HepG2 (cell line): ENCODE measurements at regions not wholly inside any gene's neighbourhood (a gene's known extent, or its start where the extent isn't known, plus 50 kb on each side); places are given as distances from the start of the nearest gene placed in this dataset.

Experiments
- ATAC-seq: fragments of 200-7000 bp; cut with Tn5 transposase; 3 replicates; pipeline ENCODE4 v1.9.1; 2020; ENCODE audit warnings: mild to moderate bottlenecking, moderate library complexity
- BruUV-seq: library from RNA; stranded (reverse); fragments of 400-500 nt; replicated peaks from 2 replicates; lab custom pipeline; 2021; lab: Mats Ljungman, UMichigan
- CTCF ChIA-PET: fragments of 300-600 bp; formaldehyde crosslinking; extraction: SDS; loops from one replicate; lab custom pipeline; 2021; ENCODE audit warnings: low total read pairs, inconsistent platforms, low intra/inter-chr PET ratio; lab: Yijun Ruan, JAX
- POLR2A ChIA-PET: fragments of 350-600 bp; sonication (Branson Sonifier 250); formaldehyde crosslinking; loops from one replicate; lab custom pipeline; 2020; ENCODE audit warnings: antibody characterized with exemption, inconsistent platforms; lab: Yijun Ruan, JAX
- DNase-seq: peaks from one replicate; pipeline ENCODE4 v3.0.0-alpha.2; 2015; ENCODE audit warnings: low spot score
- FAIRE-seq: peaks from 3 replicates; lab custom pipeline; 2011; peaks lifted over from hg19 to GRCh38; lab: Jason Lieb, UNC
- H2AFZ ChIP-seq: one replicate; pipeline ENCODE4 v1.6.1; 2011; ENCODE audit warnings: low read length, inconsistent platforms
- H3K27ac ChIP-seq: fragments of 300-600 bp; 3 replicates; pipeline ENCODE4 v1.8.0; 2011; ENCODE audit warnings: mixed run types, mild to moderate bottlenecking, mixed read lengths, low read length, inconsistent platforms; ENCODE audit not compliant: insufficient read depth; ENCODE audit errors: extremely low read length
- H3K27me3 ChIP-seq, 2 experiments: fragments of 200-600 bp in 1 of 2; 2 replicates in 1 of 2; 3 replicates in 1 of 2; pipeline versions ENCODE4 v1.6.0 to v1.8.0; 2011; ENCODE audit warnings: low read length in 2 of 2, mild to moderate bottlenecking in 2 of 2, moderate library complexity in 2 of 2, inconsistent platforms in 1 of 2; ENCODE audit not compliant: insufficient read depth in 2 of 2, control insufficient read depth in 1 of 2
- H3K36me3 ChIP-seq, 2 experiments: fragments of 200-600 bp in 1 of 2; replicated peaks in 1 of 2; 2 replicates in 1 of 2; 3 replicates in 1 of 2; pipeline versions ENCODE4 v1.5.1 to v1.8.0; 2011; ENCODE audit warnings: low read length in 2 of 2, inconsistent platforms in 1 of 2; ENCODE audit not compliant: insufficient read depth in 2 of 2, control insufficient read depth in 1 of 2
- H3K4me1 ChIP-seq: 2 replicates; pipeline ENCODE4 v1.5.1; 2012; ENCODE audit warnings: low read length, inconsistent platforms; ENCODE audit not compliant: insufficient read depth
- H3K4me2 ChIP-seq: 2 replicates; pipeline ENCODE4 v1.6.0; 2011; ENCODE audit warnings: low read depth, low read length, inconsistent platforms
- H3K4me3 ChIP-seq, 3 experiments: fragments of 200-600 bp in 1 of 3; sonication (generic), shearing (Covaris generic) in 1 of 3; replicated peaks in 1 of 3; 2 replicates each; pipeline ENCODE4 v1.5.1; 2011 to 2016; ENCODE audit warnings: low read length in 3 of 3, inconsistent platforms in 2 of 3, low read depth in 2 of 3, mild to moderate bottlenecking in 2 of 3, control low read depth in 1 of 3, mixed read lengths in 1 of 3; ENCODE audit not compliant: insufficient read depth in 1 of 3
- H3K79me2 ChIP-seq: one replicate; pipeline ENCODE4 v1.6.1; 2011; ENCODE audit warnings: low read length, inconsistent platforms; ENCODE audit not compliant: insufficient read depth
- H3K9ac ChIP-seq: 2 replicates; pipeline ENCODE4 v1.6.0; 2011; ENCODE audit warnings: mild to moderate bottlenecking, low read depth, low read length, inconsistent platforms; ENCODE audit not compliant: insufficient read depth
- H3K9me3 ChIP-seq: 2 replicates; pipeline ENCODE4 v1.5.1; 2012; ENCODE audit warnings: mild to moderate bottlenecking, low read length
- H4K20me1 ChIP-seq: 2 replicates; pipeline ENCODE4 v1.6.0; 2011; ENCODE audit warnings: inconsistent platforms, mild to moderate bottlenecking, low read length, moderate library complexity; ENCODE audit not compliant: insufficient read depth
- BHLHE40 ChIP-seq: IDR thresholded peaks from 2 replicates; pipeline ENCODE4 v1.6.1; 2011; ENCODE audit warnings: low read length, improper control_type of control experiment
- ISX ChIP-seq: sonication (generic); formaldehyde crosslinking; conservative IDR thresholded peaks from 2 replicates; pipeline ENCODE4 v1.5.0; 2020; ENCODE audit warnings: missing genetic modification reagents
- PRPF4 ChIP-seq: fragments of 200-400 bp; formaldehyde crosslinking; IDR thresholded peaks from 2 replicates; pipeline ENCODE4 v1.6.1; 2016; ENCODE audit warnings: low read length, low read depth; ENCODE audit not compliant: poor library complexity, severe bottlenecking
- WGBS: methylation state at CpG from one replicate; pipeline ENCODE4 v1.1.6; 2017; ENCODE audit warnings: low lambda C conversion rate; 5-methylcytosine and 5-hydroxymethylcytosine counted together
- in situ Hi-C: cut with HindIII; loops from 2 replicates; pipeline ENCODE4 v1.10.0; 2017; ENCODE audit warnings: low pct_unique_long_range_greater_than_20kb; ENCODE audit not compliant: extremely low pct_ligation_motif_present
- intact Hi-C: fragments of 100-400 bp; cut with micrococcal nuclease; formaldehyde crosslinking; loops from one replicate; pipeline ENCODE4 v1.10.0; 2022; ENCODE audit not compliant: unreplicated experiment
- TF ChIP-seq, protein P1 (sequence below): sonication (generic); formaldehyde crosslinking; IDR thresholded peaks from 2 replicates; pipeline ENCODE4 v1.4.0; 2020; ENCODE audit warnings: missing genetic modification reagents

DNA sequence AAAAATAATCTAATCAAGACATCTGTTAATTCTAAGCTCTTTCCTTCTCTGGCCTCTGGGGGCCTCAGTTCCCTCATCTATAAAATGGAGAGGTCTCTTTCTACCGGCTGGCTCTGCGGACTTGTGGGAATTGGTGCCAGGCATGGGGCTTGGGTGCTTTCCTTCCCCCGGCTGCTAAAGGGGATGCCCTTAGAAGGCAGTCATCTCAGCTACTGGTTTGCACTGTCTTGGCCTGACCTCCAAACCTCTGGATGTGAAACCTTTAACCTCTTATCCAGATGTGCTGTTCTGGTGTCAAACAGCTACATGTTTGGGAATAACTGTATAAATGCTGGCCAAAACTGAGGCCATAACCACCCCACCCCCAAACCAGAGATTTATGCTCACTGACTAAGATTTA is 320.0 kb downstream of the RPS24 start:
- ATAC-seq (no peak), FAIRE-seq (no peak), DNase-seq (no peak)
- no peaks in the 10 kb centered on the region for H3K4me1 ChIP-seq
- TF ChIP-seq, protein P1, sequence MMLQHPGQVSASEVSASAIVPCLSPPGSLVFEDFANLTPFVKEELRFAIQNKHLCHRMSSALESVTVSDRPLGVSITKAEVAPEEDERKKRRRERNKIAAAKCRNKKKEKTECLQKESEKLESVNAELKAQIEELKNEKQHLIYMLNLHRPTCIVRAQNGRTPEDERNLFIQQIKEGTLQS = no peak
- no peak overlapping the region for H3K9ac ChIP-seq
- BruUV-seq = no TSS peak
- in situ Hi-C loops (no loop called here), intact Hi-C loops (no loop called here)
- ChIA-PET CTCF (no interaction called here), POLR2A (no interaction called here)
- no peak overlapping the region for H3K27ac ChIP-seq
- H4K20me1 ChIP-seq = no peaks in the 10 kb centered on the region
- H3K36me3 ChIP-seq = no peaks in the 10 kb centered on the region
- no peak overlapping the region for H3K4me3 ChIP-seq
- no peaks in the 10 kb centered on the region for H3K79me2 ChIP-seq
- no peaks in the 10 kb centered on the region for H3K9me3 ChIP-seq
- 39% methylated on average over 3 of the region's 3 CpGs for WGBS
- no peak overlapping the region for H2AFZ ChIP-seq
- H3K4me2 ChIP-seq = no peak overlapping the region
- H3K27me3 ChIP-seq = peaks cover 2 to 41% of the 10 kb centered on the region in 2 experiments; a peak in 4 of 5 replicates

DNA sequence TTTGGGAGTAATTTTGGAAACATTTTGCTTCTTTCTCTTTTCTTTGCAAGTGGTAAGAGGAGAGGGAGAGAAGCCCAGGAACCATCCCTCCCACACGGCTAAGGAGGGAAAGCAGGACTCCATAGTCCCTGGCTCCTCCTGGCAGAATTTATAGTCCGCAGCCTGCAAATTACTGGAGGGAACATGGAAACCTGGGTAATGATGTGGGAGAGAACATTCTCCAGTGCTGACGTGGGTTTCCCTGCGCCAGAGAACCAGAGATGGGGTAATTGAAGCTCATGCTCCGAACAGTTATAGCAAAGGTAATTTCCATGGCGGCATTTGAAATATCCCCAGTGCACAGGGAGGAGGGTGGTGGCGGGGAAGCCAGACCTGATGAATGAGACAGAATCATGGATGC is 320.4 kb downstream of the RPS24 start:
- 26% methylated on average over 7 of the region's 7 CpGs for WGBS
- H3K9me3 ChIP-seq = no peaks in the 10 kb centered on the region
- FAIRE-seq = no peak
- TF ChIP-seq BHLHE40 (no peak), PRPF4 (no peak), ISX (CRISPR knock-in tag) (no peak)
- TF ChIP-seq, all 625 proteins: peak for 0
- Histone ChIP-seq H2AFZ (no peak overlapping the region), H3K9ac (no peak overlapping the region), H3K27me3 (peaks cover 2 to 45% of the 10 kb centered on the region in 2 experiments; a peak in 4 of 5 replicates), H4K20me1 (no peaks in the 10 kb centered on the region), H3K79me2 (no peaks in the 10 kb centered on the region), H3K36me3 (no peaks in the 10 kb centered on the region), H3K4me1 (no peaks in the 10 kb centered on the region), H3K27ac (no peak overlapping the region), H3K4me2 (no peak overlapping the region), H3K4me3 (no peak overlapping the region)
- POLR2A ChIA-PET = no interaction called here
- DNase-seq (no peak), ATAC-seq (no peak)
- in situ Hi-C loops (no loop called here), intact Hi-C loops (no loop called here)
- BruUV-seq = no TSS peak
- CTCF ChIA-PET = no interaction called here
